Activated CD4-positive, alpha-beta T cell treated with anti-CD3 and anti-CD28 coated beads, Interleukin-2, amount 50 U/mL, for 1 hour (primary cell): ENCODE measurements at regions not wholly inside any gene's neighbourhood (a gene's known extent, or its start where the extent isn't known, plus 50 kb on each side); places are given as distances from the start of the nearest gene placed in this dataset.
"Not testable (repeated sequence)": the region's sequence is repeated elsewhere in the genome, so short reads cannot be mapped to it uniquely, and the experiment has no call there.

ENCODE experiments used
- DNase-seq: peaks from one replicate; pipeline ENCODE4 v3.0.0-alpha.2; 2020

- no peak for DNase-seq
These were observed 118.4 kb upstream of the CACUL1 start for GRCh38 chr10:118873091-118873737.

DNA sequence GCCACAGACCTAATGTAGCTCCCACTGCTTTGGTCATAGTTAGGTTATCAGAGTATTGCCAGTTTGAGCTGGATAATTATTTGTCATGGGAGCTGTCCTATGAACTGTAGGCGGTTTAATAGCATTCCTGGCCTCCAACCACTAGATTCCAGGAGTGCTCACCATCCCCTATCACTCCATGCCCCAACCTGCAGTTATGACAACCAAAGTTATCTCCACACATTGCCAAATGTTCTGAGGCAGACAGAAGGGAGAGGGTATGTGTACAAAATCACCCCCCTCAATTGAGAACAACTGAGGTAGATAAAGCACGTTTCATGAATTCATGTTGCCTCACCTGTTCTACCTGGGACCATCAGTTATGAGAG, 119.0 kb upstream of the CACUL1 start:
- DNase-seq = no peak

GRCh38 chr10:118874171-118874570, 119.4 kb upstream of the CACUL1 start:
- DNase-seq = no peak

GRCh38 chr10:118875087-118875486, 120.3 kb upstream of the CACUL1 start:
- DNase-seq = no peak

- no peak for DNase-seq
These were observed 128.0 kb upstream of the CACUL1 start for GRCh38 chr10:118882741-118883140.

GRCh38 chr10:118892255-118892654, 137.3 kb upstream of the NANOS1 start:
- DNase-seq = no peak

DNA sequence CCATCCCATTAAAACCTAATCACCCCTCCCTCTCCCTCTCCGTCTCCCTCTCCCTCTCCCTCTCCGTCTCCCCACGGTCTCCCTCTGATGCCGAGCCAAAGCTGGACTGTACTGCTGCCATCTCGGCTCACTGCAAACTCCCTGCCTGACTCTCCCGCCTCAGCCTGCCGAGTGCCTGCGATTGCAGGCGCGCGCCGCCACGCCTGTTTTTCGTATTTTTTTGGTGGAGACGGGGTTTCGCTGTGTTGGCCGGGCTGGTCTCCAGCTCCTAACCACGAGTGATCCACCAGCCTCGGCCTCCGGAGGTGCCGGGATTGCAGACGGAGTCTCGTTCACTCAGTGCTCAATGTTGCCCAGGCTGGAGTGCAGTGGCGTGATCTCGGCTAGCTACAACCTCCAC, 134.6 kb upstream of the NANOS1 start:
- DNase-seq = not testable (repeated sequence)

- no peak for DNase-seq
These were observed 128.9 kb upstream of the NANOS1 start for GRCh38 chr10:118900617-118901016.

DNA sequence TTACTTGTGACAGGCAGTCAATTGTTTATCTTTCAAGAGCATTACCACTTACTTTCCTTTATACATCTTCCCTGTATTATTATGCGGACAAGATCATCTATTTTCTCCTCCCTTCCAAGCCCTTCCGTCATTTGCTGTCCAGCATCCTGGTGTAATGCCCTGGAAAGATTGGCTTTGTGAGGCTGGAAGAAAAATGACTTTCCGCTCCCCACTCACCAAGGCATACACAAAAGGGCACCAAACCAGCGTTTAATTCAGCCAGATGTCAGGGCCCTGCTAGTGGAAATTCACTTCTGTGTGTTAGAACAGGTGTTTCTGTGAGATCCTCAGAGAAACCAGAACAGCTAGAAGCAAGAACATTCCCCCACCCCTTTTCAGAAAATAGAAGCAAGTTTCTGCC, 128.1 kb upstream of the NANOS1 start:
- no peak for DNase-seq

- no peak for DNase-seq
These were observed 127.6 kb upstream of the NANOS1 start for GRCh38 chr10:118901906-118902305.

DNA sequence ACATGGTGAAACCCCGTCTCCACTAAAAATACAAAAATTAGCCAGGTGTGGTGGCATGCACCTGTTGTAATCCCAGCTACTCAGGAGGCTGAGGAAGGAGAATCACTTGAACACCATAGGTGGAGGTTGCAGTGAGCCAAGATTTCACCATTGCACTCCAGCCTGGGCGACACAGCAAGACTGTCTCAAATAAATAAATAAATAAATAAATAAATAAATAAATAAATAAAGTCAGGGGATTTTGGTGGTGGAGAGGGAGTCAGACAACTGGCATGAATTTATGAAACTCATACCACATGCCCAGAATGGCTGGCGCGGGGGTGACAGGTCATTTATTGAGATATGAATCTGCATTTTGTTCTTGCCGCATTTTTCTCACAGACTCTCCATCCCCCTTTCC, 126.9 kb upstream of the NANOS1 start:
- not testable (repeated sequence) for DNase-seq

DNA sequence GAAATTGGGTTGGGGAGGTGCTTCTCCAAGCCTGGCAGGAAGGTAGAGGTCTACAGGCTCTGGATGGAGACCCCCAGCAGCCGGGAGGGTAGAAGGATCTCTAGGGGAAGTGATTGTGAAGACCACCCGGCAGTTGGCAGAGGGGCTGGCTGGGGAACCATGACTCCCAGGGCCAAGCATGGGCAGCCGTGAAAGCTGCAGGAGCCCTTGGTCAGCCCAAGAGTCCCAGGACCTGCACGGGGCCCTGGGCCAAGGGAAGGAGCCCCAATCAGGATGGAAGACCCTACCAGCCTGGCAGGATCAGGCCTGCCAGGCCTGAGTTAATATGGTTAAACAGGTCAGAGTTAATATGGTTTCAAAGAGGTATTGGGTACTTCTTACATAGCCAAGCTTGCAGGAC, 126.3 kb upstream of the NANOS1 start:
- DNase-seq = no peak

- no peak for DNase-seq
These were observed 125.8 kb upstream of the NANOS1 start for GRCh38 chr10:118903691-118904090.

GRCh38 chr10:118904286-118904685, 125.2 kb upstream of the NANOS1 start:
- DNase-seq = no peak

- DNase-seq = no peak
These were observed 122.5 kb upstream of the NANOS1 start for GRCh38 chr10:118907051-118907450.

DNA sequence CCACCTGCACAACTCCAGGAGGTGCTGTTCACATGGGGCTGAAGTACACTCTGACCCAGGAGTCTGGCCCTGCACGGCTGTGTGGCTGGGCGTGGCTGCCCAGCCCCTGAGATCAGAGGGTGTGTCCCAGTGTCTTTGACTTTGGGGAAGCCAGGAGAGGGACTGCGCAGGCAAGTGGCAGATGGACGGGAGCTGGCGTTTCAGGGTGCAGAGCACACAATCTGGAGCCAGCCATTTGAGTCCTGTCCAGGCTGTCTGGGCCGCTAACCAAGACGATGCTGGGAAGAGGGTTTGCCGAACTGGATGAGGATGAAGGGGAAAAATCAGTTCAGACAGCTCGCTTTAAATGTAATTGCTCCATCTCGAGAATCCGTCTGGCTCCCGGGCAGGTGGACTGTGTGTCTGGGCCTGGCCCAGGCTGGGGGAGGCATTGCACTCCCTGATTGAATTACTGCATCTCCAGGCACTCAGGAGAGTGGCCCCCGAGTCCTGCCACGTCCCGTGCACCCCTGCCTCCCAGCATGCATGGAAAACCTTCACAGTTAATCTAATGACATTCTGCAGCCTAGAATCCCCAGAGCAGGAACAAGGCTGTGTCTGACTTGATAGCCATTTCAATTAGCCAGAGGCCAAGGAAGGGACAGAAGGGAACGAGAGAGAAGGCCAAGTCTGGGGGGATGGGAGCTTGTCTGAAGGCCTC, 120.8 kb upstream of the NANOS1 start:
- no peak for DNase-seq

- no peak for DNase-seq
These were observed 118.8 kb upstream of the NANOS1 start for GRCh38 chr10:118910702-118911101.

DNA sequence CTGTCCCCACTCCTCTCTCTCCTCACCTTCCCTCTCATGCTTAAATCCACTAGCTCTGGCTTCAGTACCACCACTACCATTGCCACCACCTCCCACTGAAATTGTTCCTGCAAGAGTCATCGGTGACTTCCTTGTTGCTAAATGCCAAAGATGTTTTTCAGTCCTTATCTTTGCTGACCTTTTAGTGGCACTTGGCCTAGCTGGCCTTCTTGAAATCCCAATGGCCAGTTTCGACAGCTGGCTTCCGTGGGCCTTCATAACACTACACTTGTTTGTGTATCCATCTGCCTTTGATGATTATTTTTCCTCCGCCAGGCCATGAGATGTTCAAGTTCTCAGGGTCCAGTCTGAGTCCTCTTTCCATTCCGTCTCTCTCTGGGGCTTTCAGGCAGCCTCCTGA, 118.2 kb upstream of the NANOS1 start:
- DNase-seq = no peak

- no peak for DNase-seq
These were observed 116.4 kb upstream of the NANOS1 start for GRCh38 chr10:118912961-118913600.

- DNase-seq = no peak
These were observed 115.7 kb upstream of the NANOS1 start for GRCh38 chr10:118913825-118914224.

- DNase-seq = no peak
These were observed 114.9 kb upstream of the NANOS1 start for GRCh38 chr10:118914629-118915028.

DNA sequence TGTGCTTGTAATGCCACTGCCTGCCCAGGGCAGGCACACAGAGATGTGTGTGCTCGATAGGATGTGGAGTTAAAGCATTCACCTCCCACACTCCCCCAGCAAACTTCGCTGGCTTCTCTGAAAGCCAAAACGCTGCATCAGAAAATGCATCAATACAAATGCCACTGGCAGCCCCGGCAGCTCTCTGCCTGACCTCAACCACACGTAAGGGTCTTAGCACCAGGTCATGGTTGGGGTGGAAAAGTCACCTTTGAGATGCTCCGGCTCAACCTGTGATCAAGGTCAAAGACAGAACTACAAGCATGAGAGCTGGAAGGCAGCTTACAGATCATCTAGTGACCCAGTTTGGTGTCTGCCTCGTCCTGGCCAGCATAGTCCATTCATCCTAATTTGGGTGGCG, 114.4 kb upstream of the NANOS1 start:
- no peak for DNase-seq

DNA sequence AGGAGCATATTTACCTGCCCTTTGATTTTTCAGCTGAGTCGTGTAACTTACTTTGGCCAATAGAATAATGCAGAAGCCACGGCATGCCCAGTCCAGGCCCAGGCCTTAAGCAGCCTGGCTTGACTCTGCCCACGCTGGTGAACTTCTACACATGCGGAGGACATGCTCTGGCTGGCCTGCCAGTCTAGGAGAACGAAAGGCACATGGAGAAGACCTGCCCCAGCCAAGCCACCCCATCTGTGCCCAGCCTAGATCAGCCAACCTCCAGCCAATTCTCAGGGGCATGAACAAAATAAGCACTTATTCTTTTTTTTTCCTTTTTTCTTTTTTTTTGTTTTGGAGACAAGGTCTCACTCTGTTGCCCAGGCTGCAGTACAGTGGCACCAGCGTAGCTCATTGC, 112.7 kb upstream of the NANOS1 start:
- no peak for DNase-seq

GRCh38 chr10:118917701-118918100, 111.8 kb upstream of the NANOS1 start:
- no peak for DNase-seq

- no peak for DNase-seq
These were observed 111.4 kb upstream of the NANOS1 start for GRCh38 chr10:118918116-118918515.
